IPS DF 6.9 (cell line): ENCODE measurements at regions not wholly inside any gene's neighbourhood (a gene's known extent, or its start where the extent isn't known, plus 50 kb on each side); places are given as distances from the start of the nearest gene placed in this dataset.

Experiments used
- DNase-seq: peaks from one replicate; pipeline ENCODE4 v3.0.0-alpha.2; 2013; ENCODE audit warnings: low read depth, low spot score
- H3K27ac ChIP-seq: one replicate; pipeline ENCODE4 v1.5.1; 2013; ENCODE audit warnings: low read length, control low read depth
- H3K27me3 ChIP-seq: 2 replicates; pipeline ENCODE4 v1.6.1; 2013; ENCODE audit warnings: mild to moderate bottlenecking, low read length; ENCODE audit not compliant: control insufficient read depth, insufficient read depth
- H3K36me3 ChIP-seq: 2 replicates; pipeline ENCODE4 v1.6.1; 2013; ENCODE audit warnings: low read length; ENCODE audit not compliant: control insufficient read depth, insufficient read depth
- H3K4me1 ChIP-seq: 2 replicates; pipeline ENCODE4 v1.6.1; 2013; ENCODE audit warnings: low read length; ENCODE audit not compliant: control insufficient read depth, insufficient read depth
- H3K4me3 ChIP-seq: 2 replicates; pipeline ENCODE4 v1.5.1; 2013; ENCODE audit warnings: mild to moderate bottlenecking, low read length
- H3K9me3 ChIP-seq: 2 replicates; pipeline ENCODE4 v1.6.1; 2013; ENCODE audit warnings: low read length, inconsistent platforms; ENCODE audit not compliant: control insufficient read depth, insufficient read depth
- WGBS: extraction: QIAGEN DNeasy Blood & Tissue Kit; methylation state at CpG from one replicate; pipeline ENCODE4 v1.1.7; 2013; ENCODE audit warnings: mixed read lengths, missing lambda C conversion rate; ENCODE audit not compliant: insufficient read length, insufficient coverage; 5-methylcytosine and 5-hydroxymethylcytosine counted together

DNA sequence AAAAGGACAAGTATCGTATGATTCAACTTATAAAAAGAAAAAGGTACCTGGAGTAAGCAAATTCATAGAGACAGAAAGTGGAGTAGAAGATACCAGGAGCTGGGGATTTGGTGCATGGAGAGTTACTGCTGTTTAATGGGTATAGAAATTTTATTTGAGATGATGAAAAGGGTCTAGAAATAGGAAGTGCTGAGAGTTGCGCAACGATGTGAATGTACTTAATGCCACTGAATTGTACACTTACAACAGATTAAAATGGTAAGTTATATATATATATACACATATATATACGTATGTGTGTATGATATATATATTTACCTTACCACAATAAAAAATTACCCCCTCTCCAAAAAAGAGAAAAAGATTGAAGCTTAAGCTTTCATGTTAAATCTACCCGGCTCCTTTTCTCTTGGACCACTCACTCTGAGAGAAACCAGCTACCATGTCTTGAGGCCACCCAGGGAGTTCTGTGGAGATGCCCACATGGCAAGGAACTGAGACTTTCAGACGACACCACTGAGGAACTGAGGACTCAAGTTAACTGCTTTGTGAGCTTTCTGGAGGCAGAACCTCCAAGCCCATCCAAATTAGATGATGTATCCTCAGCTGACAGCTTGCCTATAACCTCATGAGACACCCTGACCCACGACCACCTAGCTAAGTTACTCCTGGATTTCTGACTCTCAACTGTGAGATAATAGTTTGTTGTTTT lies 130.0 kb upstream of the BTG1 start:
- WGBS = 100% methylated on average over 2 of the region's 7 CpGs
- Histone ChIP-seq H3K27ac (no peak overlapping the region), H3K4me3 (no peak overlapping the region), H3K27me3 (no peaks in the 10 kb centered on the region), H3K4me1 (no peaks in the 10 kb centered on the region), H3K9me3 (no peaks in the 10 kb centered on the region), H3K36me3 (no peaks in the 10 kb centered on the region)
- no peak for DNase-seq

DNA sequence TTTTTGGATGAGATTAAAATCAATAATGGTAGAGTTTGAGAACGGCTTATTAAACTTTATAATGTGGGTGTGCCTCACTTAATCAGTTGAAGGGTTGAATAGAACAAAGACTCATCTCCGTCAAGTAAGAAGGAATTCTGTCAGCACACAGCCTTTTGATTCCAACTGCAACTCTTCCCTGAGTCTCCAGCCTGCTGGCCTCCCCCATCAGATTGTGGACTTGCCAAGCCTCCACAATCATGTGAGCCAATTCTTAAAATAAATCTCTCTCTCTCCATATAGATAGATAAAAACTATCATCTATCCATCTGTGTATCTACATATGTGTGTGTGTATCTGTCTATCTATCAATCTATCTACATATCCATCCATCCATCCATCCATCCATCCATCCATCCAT lies 127.4 kb upstream of the BTG1 start:
- H3K4me1 ChIP-seq = no peaks in the 10 kb centered on the region
- H3K27me3 ChIP-seq = no peaks in the 10 kb centered on the region
- no peak overlapping the region for H3K27ac ChIP-seq
- no peaks in the 10 kb centered on the region for H3K36me3 ChIP-seq
- DNase-seq = no peak
- WGBS = no CpG with 5 or more reads among the region's 2 CpGs
- H3K4me3 ChIP-seq = no peak overlapping the region
- no peaks in the 10 kb centered on the region for H3K9me3 ChIP-seq

DNA sequence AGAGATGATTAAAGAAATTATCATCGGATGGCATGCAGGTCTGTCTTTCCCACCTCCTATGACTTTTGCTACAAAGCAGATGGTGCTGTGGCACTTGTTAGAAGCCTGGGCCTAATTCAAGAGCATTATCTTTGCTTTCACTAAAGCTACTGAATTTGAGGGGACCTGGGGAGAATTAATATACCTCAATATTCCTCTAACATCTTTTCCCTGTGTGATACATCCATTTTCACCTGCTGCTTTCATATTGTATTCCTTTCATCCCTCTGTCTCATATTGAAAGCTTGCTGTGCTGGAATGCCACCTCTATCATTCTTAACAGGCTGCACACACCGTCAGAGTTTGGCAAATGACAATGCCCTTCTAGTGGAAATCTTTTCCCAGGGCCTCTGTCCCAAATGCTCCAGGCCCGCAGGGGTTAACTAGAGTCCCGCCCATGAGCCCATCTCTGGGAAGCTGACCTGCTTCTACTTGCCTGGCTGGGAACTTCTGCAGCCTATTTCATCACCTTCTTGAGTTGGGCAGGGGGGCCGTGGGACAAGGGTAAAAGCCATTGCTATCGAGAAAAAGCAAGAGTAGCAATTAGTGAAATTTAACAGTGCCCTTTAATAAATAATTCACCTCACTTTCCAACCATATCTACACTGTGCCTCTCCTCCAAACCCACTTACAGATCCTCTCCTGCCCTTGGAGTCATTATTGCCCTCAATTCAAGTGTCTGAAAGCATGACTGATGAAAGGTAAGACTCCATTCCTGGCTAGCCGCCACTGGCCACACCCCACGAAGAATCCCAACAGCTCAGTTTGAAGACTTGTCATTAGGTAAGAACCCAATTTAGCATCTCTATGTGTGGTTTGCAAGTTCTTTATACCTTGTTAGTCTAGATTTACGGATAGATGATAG lies 126.7 kb upstream of the BTG1 start:
- no peak overlapping the region for H3K4me3 ChIP-seq
- no peaks in the 10 kb centered on the region for H3K36me3 ChIP-seq
- no peak for DNase-seq
- no peaks in the 10 kb centered on the region for H3K9me3 ChIP-seq
- H3K27me3 ChIP-seq = no peaks in the 10 kb centered on the region
- no CpG with 5 or more reads among the region's 9 CpGs for WGBS
- H3K27ac ChIP-seq = no peak overlapping the region
- no peaks in the 10 kb centered on the region for H3K4me1 ChIP-seq

DNA sequence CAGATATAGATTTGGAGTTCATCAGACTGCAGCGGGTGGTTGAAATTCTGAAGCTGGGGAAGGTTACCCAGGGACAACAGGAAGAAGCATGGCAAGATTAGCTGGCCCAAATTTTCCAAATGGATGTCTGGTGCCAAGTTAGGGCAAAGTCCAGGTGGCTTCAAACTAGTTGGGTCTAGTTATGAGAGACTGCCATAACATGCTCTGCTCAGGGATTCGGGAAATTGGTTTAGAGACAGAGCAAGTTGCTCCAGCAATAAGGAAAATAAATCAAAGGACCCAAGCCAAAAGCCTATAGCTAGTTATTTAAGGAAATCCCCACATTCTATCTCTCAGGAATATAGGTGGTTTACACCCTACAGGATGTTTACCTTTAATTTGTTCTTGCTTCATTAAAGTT lies 125.7 kb upstream of the BTG1 start:
- no CpG with 5 or more reads among the region's 2 CpGs for WGBS
- Histone ChIP-seq H3K27me3 (no peaks in the 10 kb centered on the region), H3K4me3 (no peak overlapping the region), H3K4me1 (no peaks in the 10 kb centered on the region), H3K27ac (no peak overlapping the region), H3K36me3 (no peaks in the 10 kb centered on the region), H3K9me3 (no peaks in the 10 kb centered on the region)
- no peak for DNase-seq

- 100% methylated on average over 1 of the region's 2 CpGs for WGBS
- no peak for DNase-seq
- H3K9me3 ChIP-seq = no peaks in the 10 kb centered on the region
Observed at GRCh38 chr12:92270521-92270920, 124.9 kb upstream of the BTG1 start.

DNA sequence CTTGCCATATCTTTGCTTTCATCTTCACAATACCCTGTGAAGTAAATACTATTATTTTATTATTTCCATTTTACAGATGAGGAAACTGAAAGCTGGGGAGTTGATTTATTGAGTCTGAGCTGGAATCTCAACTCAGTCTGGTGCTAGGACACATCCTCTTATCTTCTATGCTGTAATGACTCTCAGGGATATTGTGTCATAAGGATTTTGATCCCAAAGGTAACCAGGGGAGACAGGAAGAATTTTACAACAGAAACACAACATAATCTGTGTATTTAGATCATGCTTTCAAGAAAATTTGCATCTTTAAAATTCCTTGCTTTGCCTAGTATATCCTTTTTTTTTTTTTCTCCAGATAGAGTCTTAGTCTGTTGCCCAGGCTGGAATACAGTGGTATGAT lies 123.3 kb upstream of the BTG1 start:
- no peaks in the 10 kb centered on the region for H3K36me3 ChIP-seq
- no peaks in the 10 kb centered on the region for H3K27me3 ChIP-seq
- no peak overlapping the region for H3K4me3 ChIP-seq
- no peak overlapping the region for H3K27ac ChIP-seq
- DNase-seq = no peak
- no peaks in the 10 kb centered on the region for H3K9me3 ChIP-seq
- H3K4me1 ChIP-seq = no peaks in the 10 kb centered on the region

More at GRCh38 chr12:92270521-92270920, 124.9 kb upstream of the BTG1 start:
- H3K27me3 ChIP-seq = no peaks in the 10 kb centered on the region
- H3K4me3 ChIP-seq = no peak overlapping the region
- no peaks in the 10 kb centered on the region for H3K36me3 ChIP-seq
- H3K4me1 ChIP-seq = no peaks in the 10 kb centered on the region
- no peak overlapping the region for H3K27ac ChIP-seq

GRCh38 chr12:92261692-92262091 lies 116.0 kb upstream of the BTG1 start:
- Histone ChIP-seq H3K36me3 (no peaks in the 10 kb centered on the region), H3K27ac (no peak overlapping the region), H3K4me1 (no peaks in the 10 kb centered on the region), H3K9me3 (no peaks in the 10 kb centered on the region), H3K4me3 (no peak overlapping the region), H3K27me3 (no peaks in the 10 kb centered on the region)
- no peak for DNase-seq
- no CpG with 5 or more reads among the region's 2 CpGs for WGBS

DNA sequence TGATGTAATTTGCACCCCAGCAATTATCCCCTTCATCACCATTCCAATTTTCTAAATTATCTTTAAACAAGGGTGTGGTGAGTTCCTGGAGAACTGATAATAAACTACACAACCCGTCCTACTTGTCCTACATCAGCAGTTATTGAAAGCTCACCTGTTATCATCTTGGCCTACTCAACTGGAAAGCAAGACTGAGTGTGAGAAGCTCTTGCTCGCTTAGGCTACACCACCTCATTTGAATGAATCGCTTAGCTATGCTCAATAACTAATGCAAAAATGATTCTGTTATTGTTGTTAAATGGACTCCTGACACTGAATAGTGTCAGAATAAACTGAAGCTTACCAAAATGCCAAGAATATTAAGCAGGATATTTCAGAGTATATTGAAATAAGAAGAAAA lies 115.4 kb upstream of the BTG1 start:
- no peak for DNase-seq
- Histone ChIP-seq H3K36me3 (no peaks in the 10 kb centered on the region), H3K4me3 (no peak overlapping the region), H3K4me1 (peaks cover 4% of the 10 kb centered on the region; the same call in 1 of the 2 replicates), H3K27ac (no peak overlapping the region), H3K27me3 (no peaks in the 10 kb centered on the region), H3K9me3 (no peaks in the 10 kb centered on the region)
- WGBS = no CpG with 5 or more reads among the region's 3 CpGs

- no CpG with 5 or more reads among the region's 2 CpGs for WGBS
- no peak for DNase-seq
- Histone ChIP-seq H3K36me3 (no peaks in the 10 kb centered on the region), H3K4me1 (peaks cover 4% of the 10 kb centered on the region; the same call in 1 of the 2 replicates), H3K27ac (no peak overlapping the region), H3K4me3 (no peak overlapping the region), H3K9me3 (no peaks in the 10 kb centered on the region), H3K27me3 (no peaks in the 10 kb centered on the region)
Observed at GRCh38 chr12:92259696-92260251, 114.1 kb upstream of the BTG1 start.

DNA sequence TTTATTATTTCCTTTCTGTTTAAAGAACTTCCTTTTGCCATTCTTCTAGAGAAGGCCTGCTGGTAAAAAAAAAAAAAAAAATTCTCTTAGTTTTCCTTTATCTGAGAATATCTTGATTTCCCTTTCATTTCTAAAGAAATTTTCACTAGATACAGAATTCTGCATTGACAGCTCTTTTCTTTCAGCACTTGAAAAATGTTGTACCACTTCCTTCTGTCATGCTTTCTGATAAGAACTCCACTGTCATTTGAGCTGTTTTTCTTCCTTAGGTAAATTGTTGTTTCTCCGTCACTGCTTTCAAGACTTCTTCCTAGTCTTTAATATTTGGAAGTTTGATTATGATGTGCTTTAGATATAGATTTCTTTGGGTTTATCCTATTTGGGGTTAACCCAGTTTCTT lies 113.6 kb upstream of the BTG1 start:
- H3K4me3 ChIP-seq = no peak overlapping the region
- H3K27ac ChIP-seq = no peak overlapping the region
- H3K9me3 ChIP-seq = no peaks in the 10 kb centered on the region
- no peaks in the 10 kb centered on the region for H3K27me3 ChIP-seq
- no peak for DNase-seq
- no peaks in the 10 kb centered on the region for H3K36me3 ChIP-seq
- peaks cover 4% of the 10 kb centered on the region; the same call in 1 of the 2 replicates for H3K4me1 ChIP-seq
- no CpG with 5 or more reads among the region's 1 CpG for WGBS
